ENCODE measurements at regions not wholly inside any gene's neighbourhood (a gene's known extent, or its start where the extent isn't known, plus 50 kb on each side); places are given as distances from the start of the nearest gene placed in this dataset.

GRCh38 chr18:73639788-73640187, 507.8 kb downstream of the FBXO15 start:
- DNase-seq (ENCODE audit: low read depth): no peak

- DNase-seq (ENCODE audit: low read depth): no peak
These were observed 508.9 kb downstream of the FBXO15 start for GRCh38 chr18:73638709-73639108.

GRCh38 chr18:73636355-73636754, 511.3 kb downstream of the FBXO15 start:
- DNase-seq (ENCODE audit: low read depth): no peak

- no peak for DNase-seq (ENCODE audit: low read depth)
These were observed 520.8 kb downstream of the FBXO15 start for GRCh38 chr18:73626859-73627258.

GRCh38 chr18:73626221-73626620, 521.4 kb downstream of the FBXO15 start:
- no peak for DNase-seq (ENCODE audit: low read depth)

GRCh38 chr18:73621091-73621490, 526.5 kb downstream of the FBXO15 start:
- no peak for DNase-seq (ENCODE audit: low read depth)

GRCh38 chr18:73617981-73618380, 529.7 kb downstream of the FBXO15 start:
- no peak for DNase-seq (ENCODE audit: low read depth)

- no peak for DNase-seq (ENCODE audit: low read depth)
These were observed 532.1 kb downstream of the FBXO15 start for GRCh38 chr18:73615506-73615905.

GRCh38 chr18:73614812-73615211, 532.8 kb downstream of the FBXO15 start:
- DNase-seq (ENCODE audit: low read depth): no peak

GRCh38 chr18:73613706-73614340, 533.8 kb downstream of the FBXO15 start:
- no peak for DNase-seq (ENCODE audit: low read depth)

GRCh38 chr18:73597832-73598615, 549.6 kb downstream of the FBXO15 start:
- DNase-seq (ENCODE audit: low read depth): no peak

- no peak for DNase-seq (ENCODE audit: low read depth)
These were observed 552.9 kb downstream of the FBXO15 start for GRCh38 chr18:73594749-73595148.

GRCh38 chr18:73593207-73593606, 554.4 kb downstream of the FBXO15 start:
- DNase-seq (ENCODE audit: low read depth): no peak

GRCh38 chr18:73590950-73591349, 556.7 kb downstream of the FBXO15 start:
- DNase-seq (ENCODE audit: low read depth): no peak

- no peak for DNase-seq (ENCODE audit: low read depth)
These were observed 567.9 kb downstream of the FBXO15 start for GRCh38 chr18:73579698-73580097.

GRCh38 chr18:73577365-73577764, 570.3 kb downstream of the FBXO15 start:
- DNase-seq (ENCODE audit: low read depth): no peak

GRCh38 chr18:73563901-73564472, 583.6 kb downstream of the FBXO15 start:
- no peak for DNase-seq (ENCODE audit: low read depth)

GRCh38 chr18:73563345-73563744, 584.3 kb downstream of the FBXO15 start:
- no peak for DNase-seq (ENCODE audit: low read depth)

- no peak for DNase-seq (ENCODE audit: low read depth)
These were observed 590.7 kb downstream of the FBXO15 start for GRCh38 chr18:73556904-73557303.

- DNase-seq (ENCODE audit: low read depth): no peak
These were observed 595.5 kb downstream of the FBXO15 start for GRCh38 chr18:73552171-73552570.

- no peak for DNase-seq (ENCODE audit: low read depth)
These were observed 596.4 kb downstream of the FBXO15 start for GRCh38 chr18:73551211-73551610.

- no peak for DNase-seq (ENCODE audit: low read depth)
These were observed 598.4 kb downstream of the FBXO15 start for GRCh38 chr18:73549236-73549635.

GRCh38 chr18:73545472-73545871, 602.2 kb downstream of the FBXO15 start:
- DNase-seq (ENCODE audit: low read depth): no peak
